ENCODE measurements at regions not wholly inside any gene's neighbourhood (a gene's known extent, or its start where the extent isn't known, plus 50 kb on each side); places are given as distances from the start of the nearest gene placed in this dataset.

DNA sequence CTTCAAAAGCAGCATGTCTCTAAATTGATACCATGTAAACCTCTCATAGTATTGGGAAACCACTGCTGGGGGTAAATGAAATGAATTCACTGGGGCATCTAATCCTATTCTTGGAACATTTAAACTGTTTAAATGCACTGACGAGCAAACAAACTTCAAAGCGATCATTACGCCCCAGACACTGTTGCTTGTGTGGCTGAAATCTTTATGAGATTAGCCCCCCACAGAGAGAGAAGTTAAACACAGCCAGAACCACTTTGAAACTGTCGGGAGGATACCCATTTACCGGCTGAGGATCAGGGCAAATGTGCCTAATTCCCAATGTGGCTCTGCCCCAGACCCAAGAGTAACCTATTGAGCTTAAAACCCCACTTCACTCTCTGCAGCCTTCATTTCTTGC, 308.4 kb upstream of the CDIN1 start:
- TF ChIP-seq, protein P1, sequence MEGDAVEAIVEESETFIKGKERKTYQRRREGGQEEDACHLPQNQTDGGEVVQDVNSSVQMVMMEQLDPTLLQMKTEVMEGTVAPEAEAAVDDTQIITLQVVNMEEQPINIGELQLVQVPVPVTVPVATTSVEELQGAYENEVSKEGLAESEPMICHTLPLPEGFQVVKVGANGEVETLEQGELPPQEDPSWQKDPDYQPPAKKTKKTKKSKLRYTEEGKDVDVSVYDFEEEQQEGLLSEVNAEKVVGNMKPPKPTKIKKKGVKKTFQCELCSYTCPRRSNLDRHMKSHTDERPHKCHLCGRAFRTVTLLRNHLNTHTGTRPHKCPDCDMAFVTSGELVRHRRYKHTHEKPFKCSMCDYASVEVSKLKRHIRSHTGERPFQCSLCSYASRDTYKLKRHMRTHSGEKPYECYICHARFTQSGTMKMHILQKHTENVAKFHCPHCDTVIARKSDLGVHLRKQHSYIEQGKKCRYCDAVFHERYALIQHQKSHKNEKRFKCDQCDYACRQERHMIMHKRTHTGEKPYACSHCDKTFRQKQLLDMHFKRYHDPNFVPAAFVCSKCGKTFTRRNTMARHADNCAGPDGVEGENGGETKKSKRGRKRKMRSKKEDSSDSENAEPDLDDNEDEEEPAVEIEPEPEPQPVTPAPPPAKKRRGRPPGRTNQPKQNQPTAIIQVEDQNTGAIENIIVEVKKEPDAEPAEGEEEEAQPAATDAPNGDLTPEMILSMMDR (IDR thresholded peaks at IDR 0.05; ENCODE audit: low read depth, low read length, poor library complexity, severe bottlenecking): no peak
- no peak for TF ChIP-seq EZH2phosphoT487 (IDR thresholded peaks at IDR 0.05; ENCODE audit: borderline replicate concordance, low read length)
